Epithelial cell of esophagus (primary cell): ENCODE measurements at regions not wholly inside any gene's neighbourhood (a gene's known extent, or its start where the extent isn't known, plus 50 kb on each side); places are given as distances from the start of the nearest gene placed in this dataset.

Experiments used
- DNase-seq: peaks from one replicate; pipeline ENCODE4 v3.0.0; 2010; ENCODE audit warnings: low read depth
- H3K4me3 ChIP-seq: 2 replicates; pipeline ENCODE4 v1.5.1; 2011; ENCODE audit warnings: mild to moderate bottlenecking, low read length, control low read depth
- TF ChIP-seq, protein P1 (sequence below): IDR thresholded peaks from 2 replicates; pipeline ENCODE4 v1.5.1; 2011; ENCODE audit warnings: low read depth, mild to moderate bottlenecking, low read length, control low read depth, inconsistent platforms; ENCODE audit not compliant: insufficient read depth; ENCODE audit errors: missing control alignments

DNA sequence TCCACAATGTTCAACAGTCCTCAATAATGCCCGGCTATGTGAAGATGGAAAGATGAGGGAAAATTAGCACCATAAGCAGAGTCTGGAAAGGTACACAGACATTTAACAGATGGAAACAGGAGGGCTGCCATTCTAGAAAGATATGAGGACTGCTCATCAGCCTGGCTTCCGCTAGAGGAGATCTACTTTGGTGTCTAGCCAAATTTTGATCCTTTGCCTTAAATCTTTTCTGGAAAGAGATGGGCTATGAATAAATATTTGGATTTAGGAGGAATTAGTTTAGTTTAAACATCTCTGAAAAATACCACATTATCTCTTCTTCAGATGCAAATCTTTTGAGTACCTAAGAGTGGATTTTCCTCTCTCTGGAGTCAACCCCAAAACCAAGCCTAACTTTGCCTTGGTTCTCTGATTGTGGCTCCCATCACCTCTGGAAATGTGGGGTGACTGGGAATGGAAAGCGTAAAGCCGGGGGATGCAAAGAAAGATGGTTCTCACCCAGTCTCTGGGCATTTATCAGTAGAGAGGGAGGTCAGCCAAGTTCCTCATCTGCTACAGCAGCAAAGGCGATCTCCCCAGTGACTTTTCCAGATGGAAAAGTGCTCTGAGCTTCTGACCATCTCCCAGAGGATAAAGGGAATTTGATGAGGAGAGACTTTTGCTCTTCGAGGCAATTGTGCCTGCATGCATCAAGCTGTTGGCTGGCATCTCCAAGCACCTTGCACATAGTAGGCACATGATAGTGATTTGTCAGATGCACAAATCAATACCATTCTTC, 410.6 kb downstream of the ZNF521 start:
- TF ChIP-seq, protein P1, sequence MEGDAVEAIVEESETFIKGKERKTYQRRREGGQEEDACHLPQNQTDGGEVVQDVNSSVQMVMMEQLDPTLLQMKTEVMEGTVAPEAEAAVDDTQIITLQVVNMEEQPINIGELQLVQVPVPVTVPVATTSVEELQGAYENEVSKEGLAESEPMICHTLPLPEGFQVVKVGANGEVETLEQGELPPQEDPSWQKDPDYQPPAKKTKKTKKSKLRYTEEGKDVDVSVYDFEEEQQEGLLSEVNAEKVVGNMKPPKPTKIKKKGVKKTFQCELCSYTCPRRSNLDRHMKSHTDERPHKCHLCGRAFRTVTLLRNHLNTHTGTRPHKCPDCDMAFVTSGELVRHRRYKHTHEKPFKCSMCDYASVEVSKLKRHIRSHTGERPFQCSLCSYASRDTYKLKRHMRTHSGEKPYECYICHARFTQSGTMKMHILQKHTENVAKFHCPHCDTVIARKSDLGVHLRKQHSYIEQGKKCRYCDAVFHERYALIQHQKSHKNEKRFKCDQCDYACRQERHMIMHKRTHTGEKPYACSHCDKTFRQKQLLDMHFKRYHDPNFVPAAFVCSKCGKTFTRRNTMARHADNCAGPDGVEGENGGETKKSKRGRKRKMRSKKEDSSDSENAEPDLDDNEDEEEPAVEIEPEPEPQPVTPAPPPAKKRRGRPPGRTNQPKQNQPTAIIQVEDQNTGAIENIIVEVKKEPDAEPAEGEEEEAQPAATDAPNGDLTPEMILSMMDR, result no peak
- H3K4me3 ChIP-seq, result no peak overlapping the region
- DNase-seq, result no peak

GRCh38 chr18:24942144-24942543, 409.8 kb downstream of the ZNF521 start:
- TF ChIP-seq, protein P1, result no peak
- no peak overlapping the region for H3K4me3 ChIP-seq
- no peak for DNase-seq

GRCh38 chr18:24947521-24948305, 404.3 kb downstream of the ZNF521 start:
- H3K4me3 ChIP-seq, result no peak overlapping the region
- TF ChIP-seq, protein P1, result no peak
- no peak for DNase-seq

GRCh38 chr18:24949908-24950307, 402.1 kb downstream of the ZNF521 start:
- no peak for DNase-seq
- no peak overlapping the region for H3K4me3 ChIP-seq
- TF ChIP-seq, protein P1, result no peak

GRCh38 chr18:24954341-24954740, 397.6 kb downstream of the ZNF521 start:
- no peak for DNase-seq
- TF ChIP-seq, protein P1, result no peak
- H3K4me3 ChIP-seq, result no peak overlapping the region

DNA sequence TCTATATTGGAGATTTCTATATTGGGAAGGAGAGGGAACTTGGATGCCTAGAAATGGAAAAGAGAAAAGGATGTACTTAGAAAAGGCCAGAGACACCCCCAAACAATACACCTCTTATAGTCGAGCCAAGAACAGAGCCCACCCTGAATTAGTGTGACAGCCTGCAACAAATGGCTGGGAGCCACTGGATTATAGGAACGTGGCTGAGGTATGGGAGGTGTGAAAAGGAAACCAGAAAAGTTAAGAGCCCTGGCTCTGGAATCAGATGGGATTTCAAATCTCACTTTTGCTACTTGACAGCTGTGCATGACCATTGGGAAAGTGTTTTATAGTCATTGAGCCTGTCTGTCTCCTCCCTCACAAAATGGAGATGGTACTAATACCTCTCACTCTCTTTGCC, 394.0 kb downstream of the ZNF521 start:
- TF ChIP-seq, protein P1, result no peak
- no peak overlapping the region for H3K4me3 ChIP-seq
- DNase-seq, result no peak
